Esophagus squamous epithelium (tissue), 4 donors: ENCODE measurements at regions not wholly inside any gene's neighbourhood (a gene's known extent, or its start where the extent isn't known, plus 50 kb on each side); places are given as distances from the start of the nearest gene placed in this dataset.

Experiments used
- CTCF ChIP-seq, 6 experiments: fragments of 450-650 bp in 4 of 6; fragments of 200-600 bp in 2 of 6; sonication (generic) in 2 of 6; IDR thresholded peaks; one replicate each; pipeline ENCODE4 v1.5.1; 2016 to 2019; ENCODE audit warnings: antibody characterized with exemption in 6 of 6, mild to moderate bottlenecking in 4 of 6, moderate library complexity in 4 of 6
- POLR2A ChIP-seq, 4 donors: fragments of 450-650 bp; IDR thresholded peaks; one replicate each; pipeline ENCODE4 v1.6.1; 2017; ENCODE audit warnings: antibody characterized with exemption in 4 of 4, mild to moderate bottlenecking in 4 of 4, moderate library complexity in 3 of 4

GRCh38 chr11:109510316-109510715 lies 88.3 kb downstream of the C11orf87 start:
- TF ChIP-seq CTCF (IDR thresholded peaks at IDR 0.05) (no peak), POLR2A (IDR thresholded peaks at IDR 0.05) (no peak)
